OCI-LY7 (cell line): ENCODE measurements at regions not wholly inside any gene's neighbourhood (a gene's known extent, or its start where the extent isn't known, plus 50 kb on each side); places are given as distances from the start of the nearest gene placed in this dataset.
"Not testable (repeated sequence)": the region's sequence is repeated elsewhere in the genome, so short reads cannot be mapped to it uniquely, and the experiment has no call there.

Experiments
- CTCF ChIP-seq: fragments of 200-600 bp; sonication (generic); conservative IDR thresholded peaks from 2 replicates; pipeline ENCODE4 v1.5.1; 2014; ENCODE audit warnings: mild to moderate bottlenecking, antibody characterized with exemption, low read length, moderate library complexity, mixed read lengths
- EZH2phosphoT487 ChIP-seq: fragments of 200-600 bp; sonication (generic); IDR thresholded peaks from 2 replicates; pipeline ENCODE4 v1.6.1; 2018; ENCODE audit warnings: low read depth, borderline replicate concordance, mild to moderate bottlenecking, mixed run types, antibody characterized with exemption, low read length, moderate library complexity, mixed read lengths

- TF ChIP-seq CTCF, EZH2phosphoT487: not testable (repeated sequence)
Observed at GRCh38 chr19:14293816-14294170, 87.5 kb upstream of the ADGRE5 start.
